C4-2B (cell line): ENCODE measurements at regions not wholly inside any gene's neighbourhood (a gene's known extent, or its start where the extent isn't known, plus 50 kb on each side); places are given as distances from the start of the nearest gene placed in this dataset.

Source experiments
- ZFX ChIP-seq: fragments of 450-650 bp; IDR thresholded peaks from 2 replicates; pipeline ENCODE4 v1.6.1; 2017
- TF ChIP-seq, protein P1 (sequence below): fragments of 450-650 bp; conservative IDR thresholded peaks from 2 replicates; pipeline ENCODE4 v1.5.1; 2017; ENCODE audit warnings: mild to moderate bottlenecking

DNA sequence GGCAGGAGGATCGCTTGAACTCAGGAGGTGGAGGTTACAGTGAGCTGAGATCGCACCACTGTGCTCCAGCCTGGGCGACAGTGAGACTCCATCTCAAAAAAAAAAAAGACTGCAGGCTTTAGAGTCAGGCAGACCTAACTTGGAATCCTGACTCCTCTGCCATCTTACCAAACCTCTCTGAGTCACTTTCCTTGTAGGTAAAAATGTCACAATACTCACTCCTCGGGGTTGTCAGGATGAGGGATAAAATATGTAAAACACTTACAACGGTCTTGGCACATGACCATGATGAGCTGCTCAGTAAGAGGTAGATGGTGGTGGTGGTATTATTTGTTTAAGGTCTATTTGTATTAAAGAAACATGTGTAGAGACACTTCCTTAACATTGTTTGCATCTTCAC is 154.1 kb upstream of the PDE1C start:
- TF ChIP-seq, protein P1, sequence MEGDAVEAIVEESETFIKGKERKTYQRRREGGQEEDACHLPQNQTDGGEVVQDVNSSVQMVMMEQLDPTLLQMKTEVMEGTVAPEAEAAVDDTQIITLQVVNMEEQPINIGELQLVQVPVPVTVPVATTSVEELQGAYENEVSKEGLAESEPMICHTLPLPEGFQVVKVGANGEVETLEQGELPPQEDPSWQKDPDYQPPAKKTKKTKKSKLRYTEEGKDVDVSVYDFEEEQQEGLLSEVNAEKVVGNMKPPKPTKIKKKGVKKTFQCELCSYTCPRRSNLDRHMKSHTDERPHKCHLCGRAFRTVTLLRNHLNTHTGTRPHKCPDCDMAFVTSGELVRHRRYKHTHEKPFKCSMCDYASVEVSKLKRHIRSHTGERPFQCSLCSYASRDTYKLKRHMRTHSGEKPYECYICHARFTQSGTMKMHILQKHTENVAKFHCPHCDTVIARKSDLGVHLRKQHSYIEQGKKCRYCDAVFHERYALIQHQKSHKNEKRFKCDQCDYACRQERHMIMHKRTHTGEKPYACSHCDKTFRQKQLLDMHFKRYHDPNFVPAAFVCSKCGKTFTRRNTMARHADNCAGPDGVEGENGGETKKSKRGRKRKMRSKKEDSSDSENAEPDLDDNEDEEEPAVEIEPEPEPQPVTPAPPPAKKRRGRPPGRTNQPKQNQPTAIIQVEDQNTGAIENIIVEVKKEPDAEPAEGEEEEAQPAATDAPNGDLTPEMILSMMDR = no peak
- no peak for TF ChIP-seq ZFX
